ENCODE measurements at regions not wholly inside any gene's neighbourhood (a gene's known extent, or its start where the extent isn't known, plus 50 kb on each side); places are given as distances from the start of the nearest gene placed in this dataset.

GRCh38 chr17:34502426-34502825 is 77.0 kb upstream of the TMEM132E start:
- Histone ChIP-seq H2AFZ (ENCODE audit: insufficient read depth, low read depth, low read length, poor library complexity, severe bottlenecking) (no peak overlapping the region), H3K27ac (ENCODE audit: low read length in 2 of 2) (no peak overlapping the region), H3K9ac (ENCODE audit: low read length) (no peak overlapping the region), H3K27me3 (replicated peaks in 1 of 4; ENCODE audit: control extremely low read depth in 1 of 4, control insufficient read depth in 3 of 4, insufficient read depth in 4 of 4, low read length in 3 of 4) (peaks cover 0 to 20% (median 10%) of the 10 kb centered on the region in 4 experiments), H3K4me3 (ENCODE audit: control extremely low read depth in 1 of 5, extremely low read depth in 1 of 5, insufficient read depth in 1 of 5, low read depth in 2 of 5, low read length in 4 of 5) (no peak overlapping the region), H3K4me2 (replicated peaks; ENCODE audit: low read depth, low read length, poor library complexity, severe bottlenecking) (no peak overlapping the region), H3K4me1 (ENCODE audit: control insufficient read depth in 2 of 2, insufficient read depth in 2 of 2, low read length in 2 of 2) (no peaks in the 10 kb centered on the region), H3K36me3 (replicated peaks in 1 of 2; ENCODE audit: control extremely low read depth in 1 of 2, control insufficient read depth in 1 of 2, extremely low read depth in 1 of 2, insufficient read depth in 2 of 2, low read length in 1 of 2) (no peaks in the 10 kb centered on the region), H3K9me3 (ENCODE audit: control extremely low read depth in 1 of 3, control insufficient read depth in 2 of 3, insufficient read depth in 1 of 3, low read length in 2 of 3) (no peaks in the 10 kb centered on the region), H3K79me2 (ENCODE audit: control insufficient read depth, insufficient read depth, low read length) (no peaks in the 10 kb centered on the region), H4K20me1 (ENCODE audit: control insufficient read depth, insufficient read depth, low read length, poor library complexity, severe bottlenecking) (no peaks in the 10 kb centered on the region)
- DNase-seq (no peak), ATAC-seq (ENCODE audit: low read depth) (no peak)
- Mint-ChIP-seq H3K27me3 (peaks cover 45% of the 10 kb centered on the region), H3K27ac (no peak overlapping the region), H3K9me3 (ENCODE audit: insufficient read depth) (no peaks in the 10 kb centered on the region), H3K4me1 (no peaks in the 10 kb centered on the region), H3K4me3 (no peak overlapping the region)
- TF ChIP-seq EZH2 (IDR thresholded peaks at IDR 0.05; ENCODE audit: borderline replicate concordance, insufficient read depth, low read depth, low read length, poor library complexity, severe bottlenecking) (no peak), CTCF (IDR thresholded peaks at IDR 0.05) (no peak)
- intact Hi-C loops (cut with micrococcal nuclease): no loop called here
- POLR2A ChIA-PET: no interaction called here
- CTCF ChIA-PET: no interaction called here
- WGBS (ENCODE audit: insufficient coverage): 73% methylated on average over 2 of the region's 4 CpGs

- Mint-ChIP-seq H3K4me3 (no peak overlapping the region), H3K4me1 (no peaks in the 10 kb centered on the region), H3K27me3 (peaks cover 27% of the 10 kb centered on the region), H3K27ac (no peak overlapping the region), H3K9me3 (ENCODE audit: insufficient read depth) (no peaks in the 10 kb centered on the region)
- Histone ChIP-seq H3K9ac (ENCODE audit: low read length) (no peak overlapping the region), H3K4me3 (ENCODE audit: control extremely low read depth in 1 of 5, extremely low read depth in 1 of 5, insufficient read depth in 1 of 5, low read depth in 2 of 5, low read length in 4 of 5) (no peak overlapping the region), H3K4me1 (ENCODE audit: control insufficient read depth in 2 of 2, insufficient read depth in 2 of 2, low read length in 2 of 2) (no peaks in the 10 kb centered on the region), H3K36me3 (replicated peaks in 1 of 2; ENCODE audit: control extremely low read depth in 1 of 2, control insufficient read depth in 1 of 2, extremely low read depth in 1 of 2, insufficient read depth in 2 of 2, low read length in 1 of 2) (no peaks in the 10 kb centered on the region), H3K79me2 (ENCODE audit: control insufficient read depth, insufficient read depth, low read length) (no peaks in the 10 kb centered on the region), H3K4me2 (replicated peaks; ENCODE audit: low read depth, low read length, poor library complexity, severe bottlenecking) (no peak overlapping the region), H3K9me3 (ENCODE audit: control extremely low read depth in 1 of 3, control insufficient read depth in 2 of 3, insufficient read depth in 1 of 3, low read length in 2 of 3) (no peaks in the 10 kb centered on the region), H3K27me3 (replicated peaks in 1 of 4; ENCODE audit: control extremely low read depth in 1 of 4, control insufficient read depth in 3 of 4, insufficient read depth in 4 of 4, low read length in 3 of 4) (peaks cover 0 to 10% (median 8%) of the 10 kb centered on the region in 4 experiments), H3K27ac (ENCODE audit: low read length in 2 of 2) (no peak overlapping the region), H4K20me1 (ENCODE audit: control insufficient read depth, insufficient read depth, low read length, poor library complexity, severe bottlenecking) (no peaks in the 10 kb centered on the region), H2AFZ (ENCODE audit: insufficient read depth, low read depth, low read length, poor library complexity, severe bottlenecking) (no peak overlapping the region)
- CTCF ChIA-PET: no interaction called here
- TF ChIP-seq EZH2 (IDR thresholded peaks at IDR 0.05; ENCODE audit: borderline replicate concordance, insufficient read depth, low read depth, low read length, poor library complexity, severe bottlenecking) (no peak), CTCF (IDR thresholded peaks at IDR 0.05) (no peak)
- no peak for DNase-seq
- ATAC-seq (ENCODE audit: low read depth): no peak
- POLR2A ChIA-PET: no interaction called here
- intact Hi-C loops (cut with micrococcal nuclease): no loop called here
- WGBS (ENCODE audit: insufficient coverage): 13% methylated on average over 1 of the region's 1 CpG
These were observed 79.8 kb upstream of the TMEM132E start for GRCh38 chr17:34499576-34499975.
